MCF 10A (cell line): ENCODE measurements at regions not wholly inside any gene's neighbourhood (a gene's known extent, or its start where the extent isn't known, plus 50 kb on each side); places are given as distances from the start of the nearest gene placed in this dataset.

Experiments used
- BruUV-seq: library from RNA; stranded (reverse); fragments of 400-500 nt; replicated peaks from 2 replicates; lab custom pipeline; 2021; lab: Mats Ljungman, UMichigan
- CTCF ChIA-PET: fragments of 300-600 bp; sonication (Branson Sonifier 250); formaldehyde crosslinking; extraction: SDS; loops from one replicate; lab custom pipeline; 2021; ENCODE audit warnings: antibody characterized with exemption, inconsistent platforms; lab: Yijun Ruan, JAX
- POLR2A ChIA-PET: fragments of 300-600, 350-650 bp; sonication (Branson Sonifier 250); formaldehyde crosslinking; extraction: SDS; loops from one replicate; lab custom pipeline; 2020; ENCODE audit warnings: antibody characterized with exemption, inconsistent platforms; lab: Yijun Ruan, JAX
- DNase-seq: peaks from one replicate; pipeline ENCODE4 v3.0.0-alpha.2; 2018; ENCODE audit not compliant: unreplicated experiment
- H3K27ac Mint-ChIP-seq: one replicate; pipeline ENCODE4 v1.8.0; 2022; ENCODE audit warnings: mild to moderate bottlenecking, low read depth, mixed read lengths; ENCODE audit not compliant: unreplicated experiment
- H3K27me3 Mint-ChIP-seq: one replicate; pipeline ENCODE4 v1.8.0; 2022; ENCODE audit warnings: mixed read lengths; ENCODE audit not compliant: insufficient read depth, unreplicated experiment
- H3K36me3 Mint-ChIP-seq: one replicate; pipeline ENCODE4 v1.8.0; 2022; ENCODE audit warnings: mild to moderate bottlenecking, moderate library complexity, mixed read lengths; ENCODE audit not compliant: insufficient read depth, unreplicated experiment
- H3K4me1 Mint-ChIP-seq: one replicate; pipeline ENCODE4 v1.8.0; 2022; ENCODE audit warnings: mixed read lengths; ENCODE audit not compliant: insufficient read depth, unreplicated experiment
- H3K4me3 Mint-ChIP-seq: one replicate; pipeline ENCODE4 v1.8.0; 2022; ENCODE audit warnings: mild to moderate bottlenecking, moderate library complexity, mixed read lengths; ENCODE audit not compliant: unreplicated experiment
- H3K9me3 Mint-ChIP-seq: one replicate; pipeline ENCODE4 v1.8.0; 2022; ENCODE audit warnings: mixed read lengths; ENCODE audit not compliant: unreplicated experiment
- intact Hi-C: fragments of 100-400 bp; cut with micrococcal nuclease; formaldehyde crosslinking; loops from 2 replicates; pipeline ENCODE4 v1.14.1; 2022
- TF ChIP-seq, protein P1 (sequence below): fragments of 200-600 bp; IDR thresholded peaks from one replicate; pipeline ENCODE4 v1.8.0; 2022; ENCODE audit warnings: antibody characterized with exemption, mild to moderate bottlenecking; ENCODE audit not compliant: unreplicated experiment

DNA sequence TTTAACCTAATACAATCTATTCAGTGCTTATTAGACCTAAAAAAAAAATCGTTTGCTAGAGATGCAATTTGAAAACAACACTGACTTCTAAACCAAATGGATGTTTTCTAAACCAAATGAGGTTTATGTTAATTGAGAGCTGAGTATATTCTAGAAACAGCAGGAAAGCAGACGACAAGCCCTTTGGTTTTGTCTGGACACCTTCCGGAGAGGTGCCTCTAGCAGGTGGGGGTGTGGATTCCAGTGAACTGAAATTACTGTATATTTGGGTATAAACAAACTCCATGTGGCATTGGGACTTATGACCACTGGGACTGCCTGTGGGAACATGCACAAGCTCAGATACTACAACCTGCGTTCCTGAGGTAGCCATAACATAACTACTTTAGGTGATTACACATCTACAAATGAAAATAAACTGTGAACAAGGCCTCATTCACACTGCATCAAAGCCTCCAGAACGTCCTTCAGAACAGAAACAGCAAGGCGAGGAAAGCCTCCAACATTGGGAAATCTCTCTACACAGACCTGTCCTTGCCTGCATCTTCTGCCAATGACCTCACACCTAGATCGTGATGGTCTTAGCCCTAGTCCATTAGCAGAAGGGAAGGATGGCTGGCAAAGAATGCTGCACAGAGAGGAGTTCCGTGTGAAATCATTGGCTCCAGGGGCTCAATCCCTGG is 206.8 kb upstream of the FOXQ1 start:
- no TSS peak for BruUV-seq
- Mint-ChIP-seq H3K36me3 (no peaks in the 10 kb centered on the region), H3K4me1 (peaks cover 20% of the 10 kb centered on the region), H3K4me3 (no peak overlapping the region), H3K27ac (no peak overlapping the region), H3K27me3 (no peaks in the 10 kb centered on the region), H3K9me3 (no peaks in the 10 kb centered on the region)
- DNase-seq: no peak
- TF ChIP-seq, protein P1, sequence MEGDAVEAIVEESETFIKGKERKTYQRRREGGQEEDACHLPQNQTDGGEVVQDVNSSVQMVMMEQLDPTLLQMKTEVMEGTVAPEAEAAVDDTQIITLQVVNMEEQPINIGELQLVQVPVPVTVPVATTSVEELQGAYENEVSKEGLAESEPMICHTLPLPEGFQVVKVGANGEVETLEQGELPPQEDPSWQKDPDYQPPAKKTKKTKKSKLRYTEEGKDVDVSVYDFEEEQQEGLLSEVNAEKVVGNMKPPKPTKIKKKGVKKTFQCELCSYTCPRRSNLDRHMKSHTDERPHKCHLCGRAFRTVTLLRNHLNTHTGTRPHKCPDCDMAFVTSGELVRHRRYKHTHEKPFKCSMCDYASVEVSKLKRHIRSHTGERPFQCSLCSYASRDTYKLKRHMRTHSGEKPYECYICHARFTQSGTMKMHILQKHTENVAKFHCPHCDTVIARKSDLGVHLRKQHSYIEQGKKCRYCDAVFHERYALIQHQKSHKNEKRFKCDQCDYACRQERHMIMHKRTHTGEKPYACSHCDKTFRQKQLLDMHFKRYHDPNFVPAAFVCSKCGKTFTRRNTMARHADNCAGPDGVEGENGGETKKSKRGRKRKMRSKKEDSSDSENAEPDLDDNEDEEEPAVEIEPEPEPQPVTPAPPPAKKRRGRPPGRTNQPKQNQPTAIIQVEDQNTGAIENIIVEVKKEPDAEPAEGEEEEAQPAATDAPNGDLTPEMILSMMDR: no peak
- ChIA-PET CTCF (interaction anchor here (0.6 kb wide), 1 partner anchor 17 kb away, joined by 3 read pairs; no protein-coding TSS in a partner anchor), POLR2A (interaction anchor here (0.7 to 2.9 kb wide), 3 partner anchors 16 to 207 kb away, joined by 3 to 14 read pairs (median 12); partner anchors contain the start of gene FOXQ1)
- intact Hi-C loops: no loop called here

DNA sequence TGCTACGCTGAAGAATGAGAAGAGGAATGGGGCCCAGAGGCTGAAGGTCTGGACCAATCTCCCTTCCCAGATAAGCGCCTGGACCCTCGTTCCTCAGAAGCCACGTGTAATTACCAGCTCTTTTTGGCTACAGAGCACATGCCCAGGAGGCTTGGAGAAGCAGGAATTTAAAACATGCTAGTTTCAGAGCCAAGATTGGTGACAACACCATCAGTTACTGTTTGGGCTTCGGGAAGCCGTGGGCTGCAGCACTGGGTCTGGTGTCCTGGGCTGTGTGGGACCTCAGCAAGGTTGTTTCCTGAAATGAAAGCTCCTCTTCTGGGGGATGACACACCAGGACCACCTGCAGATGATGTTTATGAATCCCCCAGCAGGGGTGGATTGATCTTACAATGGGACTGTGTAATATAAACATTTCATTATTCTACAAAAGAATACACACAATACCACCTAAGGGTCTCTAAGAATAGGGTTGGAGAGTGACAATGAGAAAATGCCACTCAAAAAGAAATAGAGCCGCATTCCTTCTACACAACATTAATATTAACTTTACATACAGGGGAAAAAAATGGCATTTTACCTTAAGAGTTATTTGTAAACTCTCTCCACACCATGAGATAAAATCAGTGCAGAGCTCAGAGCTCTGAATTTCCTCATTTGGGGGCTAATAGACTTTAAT is 207.8 kb upstream of the FOXQ1 start:
- H3K4me3 Mint-ChIP-seq: no peak overlapping the region
- intact Hi-C loops: no loop called here
- TF ChIP-seq, protein P1: no peak
- ChIA-PET POLR2A (interaction anchor here (0.7 to 1.9 kb wide), 4 partner anchors 15 to 424 kb away, joined by 3 to 14 read pairs (median 4); partner anchors contain the start of gene FOXQ1), CTCF (interaction anchor here (0.5 to 0.8 kb wide), 3 partner anchors 89 to 848 kb away, joined by 3 read pairs; no protein-coding TSS in a partner anchor)
- peaks cover 23% of the 10 kb centered on the region for H3K4me1 Mint-ChIP-seq
- no TSS peak for BruUV-seq
- H3K27ac Mint-ChIP-seq: no peak overlapping the region
- H3K36me3 Mint-ChIP-seq: no peaks in the 10 kb centered on the region
- H3K9me3 Mint-ChIP-seq: no peaks in the 10 kb centered on the region
- DNase-seq: no peak
- H3K27me3 Mint-ChIP-seq: no peaks in the 10 kb centered on the region

DNA sequence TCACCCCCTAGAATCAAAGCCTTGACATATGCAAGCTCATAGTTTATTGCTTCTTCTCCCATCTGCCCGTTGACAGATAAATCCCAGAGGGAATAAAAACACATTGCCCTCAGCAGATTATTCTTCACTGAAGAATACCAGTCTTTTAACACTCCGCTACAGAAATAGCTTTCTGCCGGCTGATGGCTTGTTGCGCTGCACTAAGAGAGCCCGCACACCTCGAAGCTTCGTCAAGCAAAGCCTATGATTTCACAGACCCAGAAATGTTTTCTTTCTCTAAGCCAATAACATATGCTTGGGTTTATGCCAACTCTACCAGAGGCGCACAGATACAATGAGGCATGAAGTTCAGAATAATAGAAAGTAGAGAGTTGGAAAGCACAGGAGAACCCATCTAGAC is 208.9 kb upstream of the FOXQ1 start:
- Mint-ChIP-seq H3K27ac (no peak overlapping the region), H3K9me3 (no peaks in the 10 kb centered on the region), H3K4me3 (no peak overlapping the region), H3K36me3 (no peaks in the 10 kb centered on the region), H3K4me1 (peaks cover 27% of the 10 kb centered on the region), H3K27me3 (no peaks in the 10 kb centered on the region)
- TF ChIP-seq, protein P1: no peak
- intact Hi-C loops: no loop called here
- ChIA-PET CTCF (interaction anchor here (0.6 to 0.8 kb wide), 3 partner anchors 14 to 887 kb away, joined by 3 read pairs; no protein-coding TSS in a partner anchor), POLR2A (interaction anchor here (1.0 to 1.5 kb wide), 3 partner anchors 33 to 209 kb away, joined by 3 to 5 read pairs (median 4); partner anchors contain the start of gene FOXQ1)
- no TSS peak for BruUV-seq
- no peak for DNase-seq

DNA sequence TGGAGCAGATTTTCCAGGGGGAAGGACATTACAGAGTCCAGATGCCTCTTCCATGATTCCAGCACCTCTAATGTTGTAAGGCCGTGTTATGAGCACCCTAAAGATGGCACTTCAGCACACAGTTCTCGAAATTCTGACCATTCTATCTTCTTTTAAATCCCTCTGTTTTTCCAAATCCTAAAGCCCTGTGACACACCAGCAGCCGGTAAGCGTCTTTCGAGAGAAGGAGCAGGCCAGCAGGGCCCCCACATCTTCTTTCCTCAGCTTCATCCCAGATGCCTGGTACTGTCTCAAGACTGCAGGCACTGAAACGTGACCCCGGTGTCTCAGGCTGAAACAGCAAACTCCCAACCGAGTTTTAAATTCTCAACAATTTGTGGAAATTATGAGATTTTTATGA is 211.6 kb upstream of the FOXQ1 start:
- no peak for DNase-seq
- Mint-ChIP-seq H3K36me3 (no peaks in the 10 kb centered on the region), H3K9me3 (no peaks in the 10 kb centered on the region), H3K27ac (no peak overlapping the region), H3K27me3 (no peaks in the 10 kb centered on the region), H3K4me1 (peaks cover 14% of the 10 kb centered on the region), H3K4me3 (no peak overlapping the region)
- ChIA-PET POLR2A (no interaction called here), CTCF (no interaction called here)
- no TSS peak for BruUV-seq
- intact Hi-C loops: no loop called here
- TF ChIP-seq, protein P1: no peak
